NB4 (cell line): ENCODE measurements at regions not wholly inside any gene's neighbourhood (a gene's known extent, or its start where the extent isn't known, plus 50 kb on each side); places are given as distances from the start of the nearest gene placed in this dataset.

Experiments
- DNase-seq: peaks from one replicate; pipeline ENCODE4 v3.0.0; 2010; ENCODE audit warnings: low read depth
- H3K4me3 ChIP-seq: one replicate; pipeline ENCODE4 v1.5.1; 2011; ENCODE audit warnings: mild to moderate bottlenecking, low read depth, low read length, moderate library complexity
- CTCF ChIP-seq: IDR thresholded peaks from one replicate; pipeline ENCODE4 v1.5.1; 2012; ENCODE audit warnings: low read depth, low read length
- MYC ChIP-seq: IDR thresholded peaks from 2 replicates; pipeline ENCODE4 v1.6.1; 2011; ENCODE audit warnings: low read depth, low read length
- POLR2A ChIP-seq: IDR thresholded peaks from 2 replicates; pipeline ENCODE4 v1.6.1; 2011; ENCODE audit warnings: mild to moderate bottlenecking; ENCODE audit not compliant: insufficient read length; ENCODE audit errors: extremely low read depth
- TF ChIP-seq, protein P1 (sequence below): IDR thresholded peaks from 2 replicates; pipeline ENCODE4 v1.6.1; 2011; ENCODE audit warnings: low read depth, low read length

- DNase-seq: no peak
- no peak for TF ChIP-seq POLR2A
- no peak for TF ChIP-seq CTCF
- no peak for TF ChIP-seq MYC
- TF ChIP-seq, protein P1, sequence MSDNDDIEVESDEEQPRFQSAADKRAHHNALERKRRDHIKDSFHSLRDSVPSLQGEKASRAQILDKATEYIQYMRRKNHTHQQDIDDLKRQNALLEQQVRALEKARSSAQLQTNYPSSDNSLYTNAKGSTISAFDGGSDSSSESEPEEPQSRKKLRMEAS: no peak
- H3K4me3 ChIP-seq: no peak overlapping the region
These were observed 441.1 kb downstream of the HAO1 start for GRCh38 chr20:7499201-7499600.

DNA sequence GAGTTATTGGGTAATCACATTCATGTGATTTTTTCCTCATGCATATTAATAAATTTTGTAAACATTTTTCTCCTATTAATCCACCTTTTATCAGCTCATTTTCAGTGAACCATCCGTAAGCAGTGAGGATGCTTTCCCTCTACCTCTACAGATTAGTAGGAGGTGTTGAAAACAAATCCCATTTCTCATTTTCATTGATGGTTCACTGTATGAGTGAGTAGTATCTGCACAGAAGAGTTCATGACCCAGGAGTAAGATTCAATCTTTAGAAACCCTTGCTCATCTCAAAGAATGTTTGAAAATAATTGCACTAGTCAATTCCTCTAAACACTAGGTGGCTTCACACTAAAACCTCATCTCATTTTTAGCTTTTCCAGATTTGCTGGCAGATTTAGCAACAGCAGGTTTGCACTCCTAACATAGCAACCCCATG lies 440.0 kb downstream of the HAO1 start:
- DNase-seq: no peak
- no peak overlapping the region for H3K4me3 ChIP-seq
- TF ChIP-seq POLR2A (no peak), MYC (no peak), CTCF (no peak)
- TF ChIP-seq, protein P1: no peak

GRCh38 chr20:7503501-7503900 lies 436.8 kb downstream of the HAO1 start:
- H3K4me3 ChIP-seq: no peak overlapping the region
- no peak for DNase-seq
- TF ChIP-seq POLR2A (no peak), CTCF (no peak), MYC (no peak)
- TF ChIP-seq, protein P1: no peak

- no peak for DNase-seq
- H3K4me3 ChIP-seq: no peak overlapping the region
- TF ChIP-seq CTCF: no peak
- no peak for TF ChIP-seq POLR2A
- TF ChIP-seq MYC: no peak
- TF ChIP-seq, protein P1: no peak
These were observed 435.0 kb downstream of the HAO1 start for GRCh38 chr20:7505152-7505834.

GRCh38 chr20:7505835-7506221 lies 434.4 kb downstream of the HAO1 start:
- TF ChIP-seq POLR2A: no peak
- TF ChIP-seq, protein P1: no peak
- no peak for TF ChIP-seq MYC
- TF ChIP-seq CTCF: no peak
- no peak overlapping the region for H3K4me3 ChIP-seq
- DNase-seq: no peak
